ENCODE measurements at regions not wholly inside any gene's neighbourhood (a gene's known extent, or its start where the extent isn't known, plus 50 kb on each side); places are given as distances from the start of the nearest gene placed in this dataset.

GRCh38 chr20:52084727-52085126 is 106.9 kb downstream of the ZFP64 start:
- DNase-seq (ENCODE audit: low spot score) = no peak
- no peak for TF ChIP-seq CTCF (IDR thresholded peaks at IDR 0.05; ENCODE audit: extremely low read depth, insufficient read depth, missing control alignments)
- in situ Hi-C loops (cut with MboI; ENCODE audit: low pct_unique_long_range_greater_than_20kb, low sequenced_read_pairs, unreplicated experiment) = no loop called here

- TF ChIP-seq CTCF (IDR thresholded peaks at IDR 0.05; ENCODE audit: extremely low read depth, insufficient read depth, missing control alignments) = peak; percentile 38
- in situ Hi-C loops (cut with MboI; ENCODE audit: low pct_unique_long_range_greater_than_20kb, low sequenced_read_pairs, unreplicated experiment) = no loop called here
- DNase-seq (ENCODE audit: low spot score) = peak; percentile 68
These were observed 107.8 kb downstream of the ZFP64 start for GRCh38 chr20:52083627-52084232.

GRCh38 chr20:52082612-52083011 is 109.0 kb downstream of the ZFP64 start:
- DNase-seq (ENCODE audit: low spot score) = no peak
- in situ Hi-C loops (cut with MboI; ENCODE audit: low pct_unique_long_range_greater_than_20kb, low sequenced_read_pairs, unreplicated experiment) = no loop called here
- TF ChIP-seq CTCF (IDR thresholded peaks at IDR 0.05; ENCODE audit: extremely low read depth, insufficient read depth, missing control alignments) = no peak

GRCh38 chr20:52081791-52082190 is 109.8 kb downstream of the ZFP64 start:
- in situ Hi-C loops (cut with MboI; ENCODE audit: low pct_unique_long_range_greater_than_20kb, low sequenced_read_pairs, unreplicated experiment) = no loop called here
- no peak for DNase-seq (ENCODE audit: low spot score)
- TF ChIP-seq CTCF (IDR thresholded peaks at IDR 0.05; ENCODE audit: extremely low read depth, insufficient read depth, missing control alignments) = no peak

GRCh38 chr20:52081066-52081465 is 110.5 kb downstream of the ZFP64 start:
- no peak for TF ChIP-seq CTCF (IDR thresholded peaks at IDR 0.05; ENCODE audit: extremely low read depth, insufficient read depth, missing control alignments)
- in situ Hi-C loops (cut with MboI; ENCODE audit: low pct_unique_long_range_greater_than_20kb, low sequenced_read_pairs, unreplicated experiment) = no loop called here
- no peak for DNase-seq (ENCODE audit: low spot score)

- in situ Hi-C loops (cut with MboI; ENCODE audit: low pct_unique_long_range_greater_than_20kb, low sequenced_read_pairs, unreplicated experiment) = no loop called here
- TF ChIP-seq CTCF (IDR thresholded peaks at IDR 0.05; ENCODE audit: extremely low read depth, insufficient read depth, missing control alignments) = no peak
These were observed 113.3 kb downstream of the ZFP64 start for GRCh38 chr20:52078289-52078688.

GRCh38 chr20:52076164-52076563 is 115.4 kb downstream of the ZFP64 start:
- TF ChIP-seq CTCF (IDR thresholded peaks at IDR 0.05; ENCODE audit: extremely low read depth, insufficient read depth, missing control alignments) = no peak
- in situ Hi-C loops (cut with MboI; ENCODE audit: low pct_unique_long_range_greater_than_20kb, low sequenced_read_pairs, unreplicated experiment) = no loop called here
- no peak for DNase-seq (ENCODE audit: low spot score)

More at GRCh38 chr20:52078289-52078688, 113.3 kb downstream of the ZFP64 start:
- DNase-seq (ENCODE audit: low spot score) = no peak
